ENCODE measurements at regions not wholly inside any gene's neighbourhood (a gene's known extent, or its start where the extent isn't known, plus 50 kb on each side); places are given as distances from the start of the nearest gene placed in this dataset.
A peak's percentile ranks its signal among the peaks of the same experiment; 100 is the strongest.
"Not testable (repeated sequence)": the region's sequence is repeated elsewhere in the genome, so short reads cannot be mapped to it uniquely, and the experiment has no call there.

DNA sequence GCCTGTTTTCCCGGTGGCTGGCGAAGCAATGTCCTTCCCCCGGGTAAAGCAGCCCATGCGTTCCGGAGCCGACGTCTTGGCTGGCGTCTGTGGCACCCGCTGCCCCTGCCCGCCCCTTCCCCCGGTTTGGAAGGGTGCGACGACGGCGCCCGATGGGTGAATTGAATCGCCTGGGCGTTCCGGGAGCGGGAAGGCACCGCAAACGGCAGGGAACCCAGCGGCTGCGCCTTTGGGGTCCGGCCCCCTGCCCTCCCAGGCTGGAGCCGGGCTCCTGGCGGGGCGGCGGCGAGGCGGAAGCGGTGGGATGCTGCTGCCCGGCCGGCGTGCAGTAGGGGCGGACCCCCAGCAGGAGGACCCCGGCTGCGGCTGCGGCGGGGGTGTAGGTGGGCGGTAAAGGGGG is 123.6 kb upstream of the RHOU start:
- DNase-seq (ENCODE audit: low read depth, low spot score) = not testable (repeated sequence)

- DNase-seq (ENCODE audit: low read depth, low spot score) = not testable (repeated sequence)
Measured at GRCh38 chr1:228622002-228622716, 113.1 kb upstream of the RHOU start.

GRCh38 chr1:228626481-228626880 is 108.8 kb upstream of the RHOU start:
- DNase-seq (ENCODE audit: low read depth, low spot score) = not testable (repeated sequence)

DNA sequence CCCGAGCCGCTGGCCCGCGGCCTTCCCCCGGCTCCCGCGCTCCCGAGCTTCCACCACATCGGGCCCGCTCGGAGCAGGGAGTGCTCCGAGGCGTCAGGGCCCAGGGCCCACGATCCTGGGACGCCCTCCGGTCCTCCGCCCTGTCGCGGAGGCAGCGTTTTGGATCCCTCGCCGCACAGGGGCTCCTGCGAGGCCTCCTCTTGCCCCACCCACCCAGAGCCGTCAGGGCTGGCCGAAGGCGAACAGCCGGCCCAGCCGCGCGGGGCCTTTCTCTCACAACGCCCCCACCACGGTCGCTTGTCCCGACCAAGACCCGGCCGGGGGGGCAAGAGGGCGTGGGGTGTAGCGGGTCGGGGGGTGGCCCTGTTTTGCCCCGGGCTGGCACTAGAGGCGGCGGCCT is 102.4 kb upstream of the RHOU start:
- DNase-seq (ENCODE audit: low read depth, low spot score) = not testable (repeated sequence)

GRCh38 chr1:228635304-228635703 is 100.0 kb upstream of the RHOU start:
- DNase-seq (ENCODE audit: low read depth, low spot score) = not testable (repeated sequence)

- DNase-seq (ENCODE audit: low read depth, low spot score) = not testable (repeated sequence)
Measured at GRCh38 chr1:228637529-228637928, 97.8 kb upstream of the RHOU start.

DNA sequence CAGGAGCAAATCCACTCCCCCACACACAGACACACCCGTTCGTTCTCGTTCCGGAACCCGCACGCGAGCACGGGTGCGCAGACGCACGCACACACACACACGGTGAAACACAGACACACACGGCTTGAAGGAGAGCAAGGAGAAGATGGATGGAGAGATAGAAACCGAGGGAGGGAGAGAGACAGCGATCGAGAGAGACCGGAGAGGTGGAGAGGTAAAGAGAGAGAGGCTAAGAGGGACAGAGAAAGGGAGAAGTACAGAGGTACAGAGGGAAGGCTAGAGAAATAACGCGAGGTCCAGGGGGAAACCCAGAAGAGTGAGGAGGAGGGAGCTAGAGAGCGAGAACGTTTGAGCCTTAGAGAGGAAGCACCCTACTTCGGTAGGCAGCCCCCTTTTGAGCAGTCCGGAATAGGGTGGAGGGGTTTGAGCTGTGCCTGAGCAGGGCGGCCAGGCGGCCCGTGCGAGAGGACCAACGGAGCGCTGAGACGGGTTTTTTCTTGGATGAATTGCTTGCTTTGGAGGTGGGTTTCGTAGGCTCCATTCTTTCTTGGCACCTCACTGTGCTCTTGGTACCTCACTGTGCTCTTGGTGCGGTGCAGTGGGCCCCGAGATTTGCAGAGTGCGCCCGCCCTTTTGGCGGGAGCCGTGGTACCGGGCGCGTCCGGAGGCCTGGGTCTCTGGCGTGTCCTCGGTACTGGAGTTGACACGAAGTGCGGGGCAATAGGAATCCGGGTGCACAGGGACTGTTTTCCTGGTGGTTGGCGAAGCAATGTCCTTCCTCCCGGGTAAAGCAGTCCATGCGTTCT is 88.4 kb upstream of the RHOU start:
- no peak for DNase-seq (ENCODE audit: low read depth, low spot score)

GRCh38 chr1:228647523-228648444 is 87.5 kb upstream of the RHOU start:
- no peak for DNase-seq (ENCODE audit: low read depth, low spot score)

DNA sequence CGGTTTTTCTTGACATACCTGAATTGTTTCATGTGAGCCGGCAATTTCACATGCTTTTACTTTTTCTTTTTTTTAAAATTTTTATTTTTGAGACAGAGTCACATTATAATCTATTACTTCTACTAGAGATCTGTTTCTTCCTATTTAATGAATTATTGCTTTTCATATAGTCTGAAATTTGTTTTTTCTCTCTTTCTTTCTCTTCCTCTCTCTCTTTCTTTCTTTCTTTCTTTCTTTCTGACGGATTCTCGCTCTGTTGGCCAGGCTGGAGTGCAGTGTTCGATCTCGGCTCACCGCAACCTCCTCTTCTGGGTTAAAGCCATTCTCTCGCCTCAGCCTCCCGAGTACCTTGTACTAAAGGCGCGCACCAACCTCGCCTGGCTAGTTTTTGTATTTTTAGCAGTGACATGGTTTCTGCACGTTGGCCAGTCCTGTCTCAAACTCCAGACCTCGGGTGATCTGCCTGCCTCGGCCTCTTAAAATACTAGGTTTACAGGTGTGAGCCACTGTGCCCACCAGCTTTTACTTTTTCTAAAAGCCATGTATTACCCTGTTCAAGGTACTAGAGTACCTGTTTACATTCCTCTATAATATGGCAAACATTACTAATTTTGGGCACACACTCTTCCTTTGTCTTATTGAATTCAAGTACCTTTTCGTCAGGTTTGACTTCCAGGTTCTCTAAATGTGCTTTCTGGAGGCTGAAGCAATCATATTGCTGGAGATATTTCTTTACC is 86.5 kb upstream of the RHOU start:
- DNase-seq (ENCODE audit: low read depth, low spot score) = no peak

DNA sequence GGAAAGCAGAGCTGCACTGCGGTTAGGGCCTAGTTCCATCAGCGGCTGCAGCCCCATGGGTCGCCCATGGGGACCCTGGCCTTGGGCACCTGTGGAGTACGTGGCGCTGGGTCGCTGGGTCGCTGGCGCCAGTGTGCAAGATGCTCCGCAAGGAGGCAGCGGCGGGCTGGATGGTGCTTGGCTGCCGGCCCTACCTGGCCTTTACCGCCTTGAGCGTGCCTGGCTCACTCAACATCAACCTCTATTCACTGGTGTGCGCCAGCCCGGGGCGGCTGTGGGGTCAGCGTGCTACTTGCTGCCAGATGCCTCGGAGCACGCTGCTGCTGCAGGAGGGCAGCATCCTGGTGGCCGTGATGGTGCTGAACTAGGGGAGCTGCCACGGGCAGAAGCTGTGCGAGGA is 85.1 kb upstream of the RHOU start:
- no peak for DNase-seq (ENCODE audit: low read depth, low spot score)

DNA sequence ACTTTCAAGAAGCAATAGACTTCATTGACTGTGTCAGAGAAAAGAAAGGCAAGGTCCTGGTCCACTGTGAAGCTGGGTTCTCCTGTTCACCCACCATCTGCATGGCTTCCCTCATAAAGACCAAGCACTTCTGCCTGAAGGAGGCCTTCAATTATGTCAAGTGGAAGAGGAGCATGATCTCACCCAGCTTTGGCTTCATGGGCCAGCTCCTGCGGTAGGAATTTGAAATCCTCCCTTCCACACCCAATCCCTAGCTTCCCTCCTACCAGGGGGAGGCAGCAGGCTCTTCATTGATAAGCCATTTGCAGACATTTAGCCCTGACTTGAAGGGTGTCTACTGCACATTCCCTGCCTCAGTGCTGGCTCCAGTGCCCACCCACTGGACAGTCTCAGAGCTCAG is 84.3 kb upstream of the RHOU start:
- DNase-seq (ENCODE audit: low read depth, low spot score) = no peak

DNA sequence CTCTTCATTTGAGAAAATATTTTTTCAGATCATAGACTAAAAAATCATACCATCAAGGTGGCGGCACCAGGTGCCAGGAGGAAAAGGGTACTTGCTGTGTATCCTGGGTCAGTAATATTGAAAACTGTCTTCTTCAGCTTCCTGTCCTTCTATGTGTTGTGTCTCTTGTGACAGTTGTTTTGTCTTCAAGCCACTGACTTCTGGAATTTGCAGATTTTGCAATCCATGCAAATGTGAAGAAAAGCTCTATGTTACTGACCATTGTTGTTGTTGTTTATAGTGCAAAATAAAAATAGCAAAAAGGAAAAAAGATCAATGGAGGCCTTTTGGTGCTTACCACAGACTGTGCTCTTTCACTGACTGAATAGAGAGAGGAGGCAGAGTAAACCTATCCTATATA is 83.2 kb upstream of the RHOU start:
- no peak for DNase-seq (ENCODE audit: low read depth, low spot score)

DNA sequence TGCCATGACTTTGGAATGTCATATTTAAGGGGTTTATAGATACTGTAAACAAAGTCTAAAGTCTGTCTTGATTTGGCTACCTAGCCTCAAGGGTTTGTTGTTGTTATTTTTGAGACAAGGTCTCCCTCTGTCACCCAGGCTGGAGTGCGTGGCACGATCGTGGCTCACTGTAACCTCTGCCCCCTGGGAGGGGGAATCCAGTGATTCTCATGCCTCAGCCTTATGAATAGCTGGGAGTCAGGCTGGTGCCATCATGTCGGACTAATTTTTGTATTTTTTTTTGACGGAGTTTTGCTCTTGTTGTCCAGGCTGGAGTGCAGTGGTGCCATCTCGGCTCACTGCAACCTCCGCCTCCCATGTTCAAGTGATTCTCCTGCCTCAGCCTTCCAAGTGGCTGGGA is 82.2 kb upstream of the RHOU start:
- not testable (repeated sequence) for DNase-seq (ENCODE audit: low read depth, low spot score)

GRCh38 chr1:228653748-228654147 is 81.5 kb upstream of the RHOU start:
- no peak for DNase-seq (ENCODE audit: low read depth, low spot score)

- no peak for DNase-seq (ENCODE audit: low read depth, low spot score)
Measured at GRCh38 chr1:228655796-228656394, 79.4 kb upstream of the RHOU start.

GRCh38 chr1:228662007-228662689 is 73.1 kb upstream of the RHOU start:
- DNase-seq (ENCODE audit: low read depth, low spot score) = not testable (repeated sequence)

DNA sequence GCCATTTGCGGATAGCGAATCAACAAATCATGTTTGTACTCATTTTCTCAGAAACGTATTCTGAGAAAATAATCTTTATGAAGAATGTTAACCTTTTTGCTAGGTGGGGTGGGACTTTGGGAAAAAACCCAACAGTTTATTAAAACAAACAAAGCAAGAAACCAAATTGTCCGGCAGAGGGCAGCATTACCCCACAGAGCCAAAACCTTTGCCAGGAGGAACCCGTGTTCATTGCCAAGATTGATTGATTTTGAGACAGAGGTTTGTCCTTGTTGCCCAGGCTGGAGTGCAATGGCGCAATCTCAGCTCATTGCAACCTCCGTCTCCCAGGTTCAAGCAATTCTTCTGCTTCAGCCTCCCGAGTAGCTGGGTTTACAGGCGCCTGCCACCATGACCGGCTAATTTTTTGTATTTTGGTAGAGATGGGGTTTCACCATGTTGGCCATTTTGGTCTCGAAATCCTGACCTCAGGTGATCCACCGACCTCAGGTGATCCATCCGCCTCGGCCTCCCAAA is 70.8 kb upstream of the RHOU start:
- DNase-seq (ENCODE audit: low read depth, low spot score) = peak; percentile 62

- no peak for DNase-seq (ENCODE audit: low read depth, low spot score)
Measured at GRCh38 chr1:228666686-228667623, 68.3 kb upstream of the RHOU start.

Measured in activated naive CD8-positive, alpha-beta T cell treated with anti-CD3 and anti-CD28 coated beads, Interleukin-2, amount 50 U/mL, for 16 hours (primary cell).